Gastroesophageal sphincter (tissue), 3 donors: ENCODE measurements at regions not wholly inside any gene's neighbourhood (a gene's known extent, or its start where the extent isn't known, plus 50 kb on each side); places are given as distances from the start of the nearest gene placed in this dataset.

ENCODE experiments used
- CTCF ChIP-seq, 4 experiments: fragments of 200-600 bp in 2 of 4; fragments of 450-650 bp in 2 of 4; sonication (generic) in 1 of 4; IDR thresholded peaks; one replicate each; pipeline ENCODE4 v1.5.1; 2017 to 2019; ENCODE audit warnings: antibody characterized with exemption in 4 of 4, mild to moderate bottlenecking in 2 of 4, moderate library complexity in 2 of 4
- POLR2A ChIP-seq, 2 donors: fragments of 450-650 bp; IDR thresholded peaks; one replicate each; pipeline ENCODE4 v1.6.1; 2017; ENCODE audit warnings: antibody characterized with exemption in 2 of 2, mild to moderate bottlenecking in 2 of 2, moderate library complexity in 1 of 2
- POLR2AphosphoS5 ChIP-seq: sonication (generic); formaldehyde crosslinking; IDR thresholded peaks from one replicate; pipeline ENCODE4 v1.6.1; 2017; ENCODE audit warnings: antibody characterized with exemption

GRCh38 chr2:240336820-240337427 is 98.5 kb upstream of the GPC1 start:
- TF ChIP-seq CTCF (IDR thresholded peaks at IDR 0.05) (no peak), POLR2A (IDR thresholded peaks at IDR 0.05) (no peak), POLR2AphosphoS5 (no peak)
